ENCODE measurements at regions not wholly inside any gene's neighbourhood (a gene's known extent, or its start where the extent isn't known, plus 50 kb on each side); places are given as distances from the start of the nearest gene placed in this dataset.
"Not testable (repeated sequence)": the region's sequence is repeated elsewhere in the genome, so short reads cannot be mapped to it uniquely, and the experiment has no call there.

DNA sequence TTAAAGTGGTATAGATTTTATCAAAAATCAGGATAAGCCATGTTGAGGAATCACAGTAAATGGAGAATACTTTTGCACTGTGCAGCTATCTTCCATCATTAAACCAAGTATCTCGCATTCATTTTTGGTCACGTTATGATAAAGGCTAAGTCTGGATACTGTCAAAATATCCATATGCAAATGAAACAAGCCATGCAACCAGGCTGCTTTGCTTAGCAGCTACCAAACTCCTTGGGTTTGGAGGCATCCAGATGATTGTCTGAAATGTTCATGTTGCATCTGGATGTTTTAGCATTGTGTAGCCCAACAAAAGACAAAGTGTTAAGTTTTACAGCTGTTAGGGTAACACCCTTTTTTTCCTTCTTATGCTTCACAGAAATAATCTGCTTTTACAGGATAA is 322.9 kb upstream of the MDFIC2 start:
- DNase-seq (ENCODE audit: low read depth in 2 of 2), result no peak

GRCh38 chr3:70631716-70632307 is 319.4 kb upstream of the MDFIC2 start:
- DNase-seq (ENCODE audit: low read depth in 2 of 2), result no peak

GRCh38 chr3:70621451-70621850 is 309.0 kb upstream of the MDFIC2 start:
- no peak for DNase-seq (ENCODE audit: low read depth in 2 of 2)

DNA sequence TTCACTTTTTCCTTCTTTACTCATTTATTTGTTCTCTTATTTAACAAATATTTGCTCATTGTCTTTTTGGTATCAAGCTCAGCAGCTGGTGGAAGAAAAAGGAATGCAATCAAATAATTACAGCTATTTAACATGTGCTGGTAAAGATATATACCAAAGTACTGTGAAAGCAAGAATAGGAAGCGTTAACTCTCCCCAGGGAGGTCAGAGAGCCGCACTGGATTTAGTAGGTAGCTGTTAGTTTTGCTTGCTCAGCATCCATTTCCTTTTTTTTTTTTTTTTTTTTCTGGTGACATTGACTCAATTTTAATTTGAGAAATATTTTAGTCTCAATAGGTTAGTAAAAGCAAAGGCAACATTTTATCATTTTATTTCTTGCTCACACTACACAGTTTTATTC is 308.5 kb upstream of the MDFIC2 start:
- no peak for DNase-seq (ENCODE audit: low read depth in 2 of 2)

DNA sequence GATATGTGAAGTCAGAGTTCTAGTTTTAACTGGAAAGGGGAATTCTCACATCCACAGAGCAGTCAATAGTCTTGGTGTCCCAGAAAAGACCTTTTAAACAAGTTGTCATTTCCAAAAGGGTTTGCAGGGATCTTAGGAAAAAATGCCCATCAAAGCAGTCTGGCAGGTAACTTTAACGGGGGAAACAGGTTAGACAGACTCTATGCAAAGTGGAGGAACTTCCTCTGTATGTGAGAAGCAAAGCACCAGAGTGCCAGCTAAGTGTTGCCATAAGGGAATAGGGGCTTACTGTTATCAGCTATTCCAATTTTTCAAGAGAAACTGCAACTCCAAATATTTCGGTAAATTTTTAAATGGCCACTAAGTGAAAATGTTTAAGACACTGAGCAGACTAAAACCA is 307.9 kb upstream of the MDFIC2 start:
- DNase-seq (ENCODE audit: low read depth in 2 of 2), result no peak

- no peak for DNase-seq (ENCODE audit: low read depth in 2 of 2)
Observed at GRCh38 chr3:70618151-70618550, 305.7 kb upstream of the MDFIC2 start.

DNA sequence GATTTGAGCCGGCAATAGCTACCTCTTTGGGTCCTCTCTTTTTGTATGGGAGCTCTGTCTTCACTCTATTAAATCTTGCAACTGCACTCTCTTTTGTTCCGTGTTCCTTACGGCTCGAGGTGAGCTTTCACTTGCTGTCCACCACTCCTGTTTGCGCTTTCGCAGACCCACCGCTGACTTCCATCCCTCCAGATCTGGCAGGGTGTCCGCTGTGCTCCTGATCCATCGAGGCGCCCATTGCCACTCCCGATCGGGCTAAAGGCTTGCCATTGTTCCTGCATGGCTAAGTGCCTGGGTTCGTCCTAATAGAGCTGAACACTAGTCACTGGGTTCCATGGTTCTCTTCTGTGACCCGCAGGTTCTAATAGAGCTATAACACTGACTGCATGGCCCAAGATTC is 304.9 kb upstream of the MDFIC2 start:
- not testable (repeated sequence) for DNase-seq (ENCODE audit: low read depth in 2 of 2)

GRCh38 chr3:70615286-70615685 is 302.8 kb upstream of the MDFIC2 start:
- DNase-seq (ENCODE audit: low read depth in 2 of 2), result no peak

GRCh38 chr3:70614111-70614510 is 301.7 kb upstream of the MDFIC2 start:
- no peak for DNase-seq (ENCODE audit: low read depth in 2 of 2)

GRCh38 chr3:70612920-70613319 is 300.5 kb upstream of the MDFIC2 start:
- DNase-seq (ENCODE audit: low read depth in 2 of 2), result no peak

DNA sequence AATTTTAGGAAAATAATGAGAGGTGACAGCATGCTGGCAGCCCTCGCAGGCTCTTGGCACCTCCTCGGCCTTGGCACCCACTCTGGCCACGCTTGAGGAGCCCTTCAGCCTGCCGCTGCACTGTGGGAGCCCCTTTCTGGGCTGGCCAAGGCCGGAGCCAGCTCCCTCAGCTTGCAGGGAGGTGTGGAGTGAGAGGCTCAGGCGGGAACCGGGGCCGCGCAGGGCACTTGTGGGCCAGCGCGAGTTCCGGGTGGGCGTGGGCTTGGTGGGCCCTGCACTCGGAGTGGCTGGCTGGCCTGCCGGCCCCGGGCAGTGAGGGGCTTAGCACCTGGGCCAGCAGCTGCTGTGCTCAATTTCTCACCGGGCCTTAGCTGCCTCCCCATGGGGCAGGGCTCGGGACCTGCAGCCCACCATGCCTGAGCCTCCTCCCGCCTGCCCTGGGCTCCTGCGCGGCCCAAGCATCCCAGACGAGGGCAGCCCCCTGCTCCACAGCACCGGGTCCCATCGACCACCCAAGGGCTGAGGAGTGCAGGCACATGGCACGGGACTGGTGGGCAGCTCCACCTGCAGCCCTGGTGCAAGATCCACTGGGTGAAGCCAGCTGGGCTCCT is 299.3 kb upstream of the MDFIC2 start:
- DNase-seq (ENCODE audit: low read depth in 2 of 2), result not testable (repeated sequence)

DNA sequence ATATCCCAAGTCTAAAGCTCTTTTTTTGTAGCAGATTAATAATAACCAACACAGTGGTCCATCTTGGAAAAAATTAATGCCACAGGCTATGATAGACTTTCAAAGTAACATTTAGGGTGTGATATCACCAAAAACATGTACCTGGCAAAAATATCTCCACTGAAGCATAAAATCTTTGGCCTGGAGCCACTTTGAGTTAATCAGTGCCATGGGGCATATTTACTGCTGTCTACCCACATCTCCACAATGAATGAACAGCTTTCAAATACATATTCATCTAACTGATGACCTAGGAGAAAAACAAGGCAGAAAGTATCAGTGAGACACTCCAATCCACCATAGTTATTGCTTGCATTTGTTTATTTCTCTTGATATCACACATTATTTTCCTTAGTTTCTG is 296.0 kb upstream of the MDFIC2 start:
- no peak for DNase-seq (ENCODE audit: low read depth in 2 of 2)

DNA sequence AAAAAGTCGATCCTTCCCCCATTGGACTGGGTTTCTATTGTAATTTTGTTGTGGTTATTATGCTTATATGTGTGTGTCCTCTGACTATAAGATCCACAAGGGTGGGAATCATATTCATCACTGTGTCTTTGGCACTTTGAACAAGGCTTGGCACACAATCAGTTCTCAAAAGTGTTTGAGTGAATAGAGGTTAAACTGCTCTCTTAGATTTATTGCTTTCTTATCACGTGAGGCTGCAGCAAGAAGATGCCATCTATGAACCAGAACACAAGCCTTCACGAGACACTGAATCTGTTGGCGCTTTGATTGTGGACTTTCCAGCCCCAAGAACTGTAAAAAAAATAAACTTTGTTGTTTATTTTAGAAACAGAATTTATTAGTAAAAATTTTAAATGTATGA is 295.0 kb upstream of the MDFIC2 start:
- no peak for DNase-seq (ENCODE audit: low read depth in 2 of 2)

DNA sequence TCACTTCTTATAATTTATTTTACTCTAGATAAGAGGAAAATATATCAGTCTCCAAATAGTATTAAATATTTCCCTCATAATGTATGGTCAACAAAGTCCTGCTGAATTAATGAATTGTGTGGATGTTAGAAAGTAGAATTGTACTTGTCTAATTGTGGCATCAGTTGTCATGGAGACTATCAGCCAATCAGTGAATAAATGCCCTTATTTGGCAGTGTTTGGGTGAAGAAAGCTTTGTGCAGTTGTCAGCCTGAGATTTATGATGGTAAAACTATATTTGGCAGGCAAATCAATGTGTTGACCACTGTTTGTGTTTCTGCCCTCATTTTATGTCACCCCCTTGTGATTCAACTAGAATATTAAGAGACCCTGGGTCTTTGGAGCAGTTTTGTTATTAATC is 293.6 kb upstream of the MDFIC2 start:
- no peak for DNase-seq (ENCODE audit: low read depth in 2 of 2)

DNA sequence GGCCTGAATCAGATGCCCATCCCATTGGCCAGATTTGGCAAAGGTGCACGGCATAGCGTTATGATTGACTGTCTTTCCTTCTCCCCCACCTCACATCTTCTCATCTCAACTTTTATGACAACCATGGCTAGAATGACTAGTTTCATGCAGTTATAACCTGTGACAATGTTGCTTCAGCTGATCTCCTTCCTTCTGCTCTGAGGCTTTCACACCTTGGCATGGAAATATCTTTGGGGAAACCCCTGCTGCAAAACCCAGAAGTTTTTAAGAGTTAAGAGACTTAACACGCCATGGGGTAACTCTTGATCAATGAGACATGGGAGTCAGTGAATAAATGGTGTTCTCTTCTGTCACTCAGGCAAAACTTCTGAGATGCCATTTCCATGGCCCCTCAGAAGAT is 290.7 kb upstream of the MDFIC2 start:
- DNase-seq (ENCODE audit: low read depth in 2 of 2), result no peak

DNA sequence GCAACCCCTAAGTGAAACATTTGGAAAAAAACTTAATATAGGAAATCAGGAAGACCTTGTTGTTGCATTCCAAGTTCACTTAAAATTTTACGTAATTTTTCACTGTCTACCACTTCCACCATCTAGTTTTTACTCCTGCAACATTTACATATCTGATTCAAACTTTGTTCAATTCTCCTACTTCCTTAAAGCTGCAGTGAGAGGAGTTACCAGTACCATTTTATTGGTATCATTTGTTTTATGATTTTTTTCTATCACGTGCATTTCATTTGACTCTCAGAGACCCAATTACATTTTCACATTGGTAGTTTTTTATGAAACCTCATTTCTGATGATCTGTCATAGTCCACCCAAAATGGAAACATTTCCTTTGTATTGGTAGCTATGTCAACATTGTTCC is 284.9 kb upstream of the MDFIC2 start:
- DNase-seq (ENCODE audit: low read depth in 2 of 2), result no peak

- no peak for DNase-seq (ENCODE audit: low read depth in 2 of 2)
Observed at GRCh38 chr3:70583682-70584081, 271.2 kb upstream of the MDFIC2 start.

- DNase-seq (ENCODE audit: low read depth in 2 of 2), result no peak
Observed at GRCh38 chr3:70582803-70583202, 270.4 kb upstream of the MDFIC2 start.

GRCh38 chr3:70580021-70580420 is 267.6 kb upstream of the MDFIC2 start:
- DNase-seq (ENCODE audit: low read depth in 2 of 2), result no peak

GRCh38 chr3:70571696-70572095 is 259.3 kb upstream of the MDFIC2 start:
- no peak for DNase-seq (ENCODE audit: low read depth in 2 of 2)

DNA sequence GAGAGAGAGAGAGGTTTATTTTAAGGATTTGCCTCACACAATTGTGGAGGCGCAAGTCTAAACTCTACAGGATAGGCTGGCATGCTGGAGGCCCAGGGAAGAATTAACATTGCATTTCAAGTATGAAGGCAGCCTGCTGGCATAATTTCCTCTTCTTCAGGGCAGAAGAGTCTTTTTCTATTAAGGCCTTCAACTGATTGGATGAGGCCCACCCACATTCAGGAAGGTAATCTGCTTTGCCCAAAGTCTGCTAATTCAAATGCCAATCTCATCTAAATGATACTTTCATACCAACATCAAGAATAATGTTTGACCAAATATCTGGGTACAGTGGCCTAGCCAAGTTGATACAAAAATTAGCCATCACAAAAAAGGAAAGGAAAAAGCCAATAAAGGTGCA is 258.1 kb upstream of the MDFIC2 start:
- no peak for DNase-seq (ENCODE audit: low read depth in 2 of 2)

DNA sequence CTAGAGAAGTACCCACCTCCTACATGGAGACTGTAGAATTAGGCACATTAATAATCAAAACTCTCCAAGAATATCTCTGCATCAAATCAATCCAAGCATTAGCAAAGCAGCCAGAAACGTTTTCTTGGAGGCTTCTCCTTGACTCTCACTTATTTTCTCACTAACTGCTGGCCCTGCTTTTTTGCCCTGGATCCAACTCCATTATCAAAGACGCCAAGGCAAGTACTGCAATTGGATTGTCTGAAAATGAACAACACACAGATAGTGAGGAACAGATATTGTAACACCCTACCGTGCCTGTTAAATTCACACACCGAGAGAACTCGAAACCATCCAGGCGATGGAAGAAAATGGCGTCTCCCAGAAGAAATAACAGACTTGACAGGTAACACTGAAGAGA is 256.2 kb upstream of the MDFIC2 start:
- DNase-seq (ENCODE audit: low read depth in 2 of 2), result no peak

DNA sequence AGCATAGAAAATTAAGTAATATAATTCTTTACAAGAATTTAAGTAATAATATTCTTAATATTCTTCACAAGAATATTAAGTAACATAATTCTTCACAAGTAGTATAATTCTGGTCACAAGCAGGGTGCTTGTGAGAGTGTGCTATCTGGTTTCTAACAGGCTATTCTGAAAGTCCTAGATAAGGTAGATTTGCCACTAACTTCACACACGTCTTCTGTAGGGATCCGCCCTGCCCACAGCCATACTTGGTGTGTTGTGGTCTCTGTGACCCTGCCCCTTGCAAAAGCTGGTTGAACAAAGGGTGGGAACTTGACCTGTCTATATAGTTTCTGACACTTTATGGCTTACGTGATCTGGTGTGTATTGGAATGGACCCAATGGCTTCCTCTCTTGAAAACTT is 253.4 kb upstream of the MDFIC2 start:
- DNase-seq (ENCODE audit: low read depth in 2 of 2), result no peak

DNA sequence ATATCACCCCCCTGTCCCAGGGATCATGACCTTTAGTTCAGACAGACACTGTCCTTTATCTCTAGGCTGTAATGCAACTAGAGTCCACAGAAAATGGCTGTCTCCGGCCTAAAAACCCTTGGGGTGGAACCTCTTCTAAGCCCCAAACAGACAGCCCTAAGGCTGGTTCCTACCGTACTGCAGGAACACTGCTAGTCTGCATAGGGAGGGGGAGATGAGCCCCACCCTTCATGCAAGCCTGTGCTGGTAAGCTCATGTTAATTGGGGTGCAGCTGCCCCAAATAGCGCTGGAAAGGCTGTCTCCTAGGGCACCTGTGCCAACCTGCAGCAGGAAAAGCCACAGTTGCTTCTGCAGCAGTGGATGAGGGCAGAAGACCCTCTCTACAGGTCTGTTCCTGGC is 252.1 kb upstream of the MDFIC2 start:
- DNase-seq (ENCODE audit: low read depth in 2 of 2), result no peak

All from stimulated activated CD8-positive, alpha-beta memory T cell treated with anti-CD3 and anti-CD28 coated beads, Interleukin-15, amount 100 ng/mL, for 4 hours (primary cell).